ENCODE measurements at regions not wholly inside any gene's neighbourhood (a gene's known extent, or its start where the extent isn't known, plus 50 kb on each side); places are given as distances from the start of the nearest gene placed in this dataset.

GRCh38 chr4:41389356-41389755, 132.6 kb downstream of the UCHL1 start:
- H3K4me3 Mint-ChIP-seq, result no peak overlapping the region
- no peak for TF ChIP-seq CTCF (IDR thresholded peaks at IDR 0.05; ENCODE audit: unreplicated experiment)
- H3K27me3 Mint-ChIP-seq (ENCODE audit: low read depth), result no peaks in the 10 kb centered on the region
- H3K9me3 Mint-ChIP-seq, result peaks cover 12% of the 10 kb centered on the region
- H3K4me1 Mint-ChIP-seq, result peaks cover 28% of the 10 kb centered on the region
- H3K27ac Mint-ChIP-seq, result no peak overlapping the region
- peaks cover 5% of the 10 kb centered on the region for H3K36me3 Mint-ChIP-seq
- DNase-seq (ENCODE audit: low spot score in 2 of 2, unreplicated experiment in 2 of 2), result no peak

- Mint-ChIP-seq H3K9me3 (peaks cover 12% of the 10 kb centered on the region), H3K27me3 (ENCODE audit: low read depth) (no peaks in the 10 kb centered on the region), H3K4me1 (peaks cover 23% of the 10 kb centered on the region), H3K4me3 (no peak overlapping the region), H3K36me3 (peaks cover 5% of the 10 kb centered on the region), H3K27ac (no peak overlapping the region)
- no peak for DNase-seq (ENCODE audit: low spot score in 2 of 2, unreplicated experiment in 2 of 2)
- no peak for TF ChIP-seq CTCF (IDR thresholded peaks at IDR 0.05; ENCODE audit: unreplicated experiment)
Measured at GRCh38 chr4:41390661-41391060, 133.9 kb downstream of the UCHL1 start.

GRCh38 chr4:41391271-41391670, 134.5 kb downstream of the UCHL1 start:
- Mint-ChIP-seq H3K4me1 (peaks cover 22% of the 10 kb centered on the region), H3K9me3 (peaks cover 12% of the 10 kb centered on the region), H3K4me3 (no peak overlapping the region), H3K27ac (no peak overlapping the region), H3K36me3 (peaks cover 5% of the 10 kb centered on the region), H3K27me3 (ENCODE audit: low read depth) (no peaks in the 10 kb centered on the region)
- no peak for TF ChIP-seq CTCF (IDR thresholded peaks at IDR 0.05; ENCODE audit: unreplicated experiment)
- DNase-seq (ENCODE audit: low spot score in 2 of 2, unreplicated experiment in 2 of 2), result no peak

GRCh38 chr4:41394481-41394894, 137.8 kb downstream of the UCHL1 start:
- Mint-ChIP-seq H3K9me3 (peaks cover 5% of the 10 kb centered on the region), H3K27ac (no peak overlapping the region), H3K36me3 (no peaks in the 10 kb centered on the region), H3K4me1 (peaks cover 39% of the 10 kb centered on the region), H3K27me3 (ENCODE audit: low read depth) (no peaks in the 10 kb centered on the region), H3K4me3 (no peak overlapping the region)
- DNase-seq (ENCODE audit: low spot score in 2 of 2, unreplicated experiment in 2 of 2), result no peak
- TF ChIP-seq CTCF (IDR thresholded peaks at IDR 0.05; ENCODE audit: unreplicated experiment), result no peak

GRCh38 chr4:41396214-41396613, 139.5 kb downstream of the UCHL1 start:
- Mint-ChIP-seq H3K27ac (no peak overlapping the region), H3K4me1 (peaks cover 46% of the 10 kb centered on the region), H3K27me3 (ENCODE audit: low read depth) (no peaks in the 10 kb centered on the region), H3K9me3 (peaks cover 4% of the 10 kb centered on the region), H3K36me3 (no peaks in the 10 kb centered on the region), H3K4me3 (no peak overlapping the region)
- DNase-seq (ENCODE audit: low spot score in 2 of 2, unreplicated experiment in 2 of 2), result no peak
- TF ChIP-seq CTCF (IDR thresholded peaks at IDR 0.05; ENCODE audit: unreplicated experiment), result no peak

- H3K9me3 Mint-ChIP-seq, result peaks cover 4% of the 10 kb centered on the region
- H3K4me3 Mint-ChIP-seq, result no peak overlapping the region
- H3K36me3 Mint-ChIP-seq, result peaks cover 1% of the 10 kb centered on the region
- H3K27ac Mint-ChIP-seq, result peak overlapping the region; percentile 53
- no peaks in the 10 kb centered on the region for H3K27me3 Mint-ChIP-seq (ENCODE audit: low read depth)
- DNase-seq (ENCODE audit: low spot score in 2 of 2, unreplicated experiment in 2 of 2), result no peak
- peaks cover 46% of the 10 kb centered on the region for H3K4me1 Mint-ChIP-seq
- TF ChIP-seq CTCF (IDR thresholded peaks at IDR 0.05; ENCODE audit: unreplicated experiment), result no peak
Measured at GRCh38 chr4:41396869-41397268, 140.1 kb downstream of the UCHL1 start.

All from mesothelial cell of epicardium (in vitro differentiated cells).